ENCODE measurements at regions not wholly inside any gene's neighbourhood (a gene's known extent, or its start where the extent isn't known, plus 50 kb on each side); places are given as distances from the start of the nearest gene placed in this dataset.

- Mint-ChIP-seq H3K36me3 (ENCODE audit: low read depth) (no peaks in the 10 kb centered on the region), H3K27me3 (peaks cover 7% of the 10 kb centered on the region), H3K4me3 (peak overlapping the region; percentile 21), H3K27ac (peak overlapping the region; percentile 61), H3K4me1 (peaks cover 12% of the 10 kb centered on the region)
- no peaks in the 10 kb centered on the region for H3K9me3 ChIP-seq (ENCODE audit: control insufficient read depth, low read length, poor library complexity, severe bottlenecking)
- ATAC-seq = no peak
- DNase-seq = no peak
Observed at GRCh38 chr4:54566608-54567007, 91.1 kb upstream of the KIT start.

GRCh38 chr4:54567327-54567726 lies 90.4 kb upstream of the KIT start:
- ATAC-seq = no peak
- no peak overlapping the region for H3K4me3 Mint-ChIP-seq
- peaks cover 12% of the 10 kb centered on the region for H3K4me1 Mint-ChIP-seq

DNA sequence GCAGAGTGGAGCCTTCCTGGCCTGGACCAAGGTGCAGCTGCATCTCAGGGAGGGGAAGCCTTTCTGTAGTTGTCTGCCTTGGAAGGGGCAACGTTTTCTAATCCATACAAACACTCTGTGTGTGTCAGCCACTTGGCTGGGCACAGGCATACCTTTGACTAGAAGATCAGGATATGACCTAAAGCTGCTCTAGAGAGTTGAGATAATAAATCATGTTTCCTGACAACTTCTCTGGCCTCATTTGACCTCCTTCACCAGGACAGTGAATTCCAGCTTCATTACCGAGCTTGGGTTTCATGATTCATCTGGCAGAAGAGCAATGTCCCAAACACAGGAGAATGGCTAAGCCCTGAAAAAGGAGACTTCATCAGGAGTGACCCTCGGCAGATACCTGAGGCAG lies 89.6 kb upstream of the KIT start:
- Mint-ChIP-seq H3K4me3 (no peak overlapping the region), H3K36me3 (ENCODE audit: low read depth) (no peaks in the 10 kb centered on the region), H3K4me1 (peaks cover 12% of the 10 kb centered on the region), H3K27me3 (peaks cover 8% of the 10 kb centered on the region), H3K27ac (no peak overlapping the region)
- H3K9me3 ChIP-seq (ENCODE audit: control insufficient read depth, low read length, poor library complexity, severe bottlenecking) = no peaks in the 10 kb centered on the region
- DNase-seq = no peak
- no peak for ATAC-seq

More at GRCh38 chr4:54567327-54567726, 90.4 kb upstream of the KIT start:
- peak overlapping the region; percentile 61 for H3K27ac Mint-ChIP-seq
- no peaks in the 10 kb centered on the region for H3K36me3 Mint-ChIP-seq (ENCODE audit: low read depth)
- DNase-seq = no peak
- H3K9me3 ChIP-seq (ENCODE audit: control insufficient read depth, low read length, poor library complexity, severe bottlenecking) = no peaks in the 10 kb centered on the region
- peaks cover 8% of the 10 kb centered on the region for H3K27me3 Mint-ChIP-seq

- ATAC-seq (no peak), DNase-seq (no peak)
- Mint-ChIP-seq H3K27ac (no peak overlapping the region), H3K4me3 (no peak overlapping the region), H3K27me3 (peaks cover 8% of the 10 kb centered on the region), H3K36me3 (ENCODE audit: low read depth) (no peaks in the 10 kb centered on the region), H3K4me1 (peaks cover 12% of the 10 kb centered on the region)
- no peaks in the 10 kb centered on the region for H3K9me3 ChIP-seq (ENCODE audit: control insufficient read depth, low read length, poor library complexity, severe bottlenecking)
Observed at GRCh38 chr4:54570822-54571221, 86.9 kb upstream of the KIT start.

DNA sequence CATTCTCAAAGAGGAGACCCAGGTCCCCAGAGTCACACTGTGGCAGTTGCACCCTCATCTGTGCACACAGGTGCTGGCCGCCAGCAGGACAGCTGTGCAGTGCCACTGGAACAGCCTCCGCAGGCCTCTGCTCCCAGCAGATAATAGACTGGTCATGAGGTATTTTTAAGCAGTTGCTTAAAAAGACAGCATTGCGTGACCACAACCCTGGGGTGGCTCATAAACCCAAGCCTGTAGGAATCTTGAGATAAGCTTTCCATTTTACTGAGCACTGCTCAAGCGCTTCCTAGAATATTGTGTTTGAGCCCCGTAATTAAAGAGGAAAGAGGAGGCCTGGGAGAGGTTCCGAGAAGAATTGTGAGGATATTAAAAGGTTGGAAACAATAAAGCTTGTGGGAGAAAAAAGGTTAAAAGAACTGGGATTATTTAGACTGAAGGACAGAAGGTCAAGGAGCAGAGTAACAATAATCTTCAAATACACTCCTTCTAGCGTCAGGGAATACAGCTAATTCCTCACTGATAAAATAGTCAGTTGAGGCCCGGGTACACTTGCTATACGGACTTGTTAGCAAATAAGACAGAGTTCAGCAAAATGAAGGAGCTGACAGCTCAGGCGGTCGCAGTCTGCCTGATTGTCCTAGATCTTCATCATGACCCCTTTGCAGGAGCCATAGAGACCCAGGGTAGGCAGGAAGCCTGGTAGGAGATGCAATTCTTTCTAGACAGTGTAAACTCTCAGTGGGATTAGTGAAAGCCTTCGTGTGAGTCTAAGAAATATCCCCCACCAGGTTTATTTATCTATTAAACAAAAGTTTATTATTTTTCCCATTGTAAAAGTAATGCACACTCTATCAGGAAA lies 86.2 kb upstream of the KIT start:
- peaks cover 6% of the 10 kb centered on the region for H3K4me1 Mint-ChIP-seq
- H3K9me3 ChIP-seq (ENCODE audit: control insufficient read depth, low read length, poor library complexity, severe bottlenecking) = no peaks in the 10 kb centered on the region
- DNase-seq (no peak), ATAC-seq (no peak)
- no peaks in the 10 kb centered on the region for H3K36me3 Mint-ChIP-seq (ENCODE audit: low read depth)
- H3K4me3 Mint-ChIP-seq = no peak overlapping the region
- no peak overlapping the region for H3K27ac Mint-ChIP-seq
- H3K27me3 Mint-ChIP-seq = peaks cover 8% of the 10 kb centered on the region

- H3K27ac Mint-ChIP-seq = no peak overlapping the region
- DNase-seq (no peak), ATAC-seq (no peak)
Observed at GRCh38 chr4:54572152-54572542, 85.6 kb upstream of the KIT start.

GRCh38 chr4:54574500-54574899 lies 83.3 kb upstream of the KIT start:
- Mint-ChIP-seq H3K4me1 (no peaks in the 10 kb centered on the region), H3K27ac (no peak overlapping the region), H3K4me3 (no peak overlapping the region), H3K36me3 (ENCODE audit: low read depth) (no peaks in the 10 kb centered on the region), H3K27me3 (peaks cover 13% of the 10 kb centered on the region)
- ATAC-seq (no peak), DNase-seq (no peak)
- H3K9me3 ChIP-seq (ENCODE audit: control insufficient read depth, low read length, poor library complexity, severe bottlenecking) = no peaks in the 10 kb centered on the region

More at GRCh38 chr4:54572152-54572542, 85.6 kb upstream of the KIT start:
- peaks cover 2% of the 10 kb centered on the region for H3K4me1 Mint-ChIP-seq
- peaks cover 8% of the 10 kb centered on the region for H3K27me3 Mint-ChIP-seq
- H3K4me3 Mint-ChIP-seq = no peak overlapping the region
- no peaks in the 10 kb centered on the region for H3K36me3 Mint-ChIP-seq (ENCODE audit: low read depth)
- H3K9me3 ChIP-seq (ENCODE audit: control insufficient read depth, low read length, poor library complexity, severe bottlenecking) = no peaks in the 10 kb centered on the region

GRCh38 chr4:54575919-54576318 lies 81.8 kb upstream of the KIT start:
- no peaks in the 10 kb centered on the region for H3K4me1 Mint-ChIP-seq
- no peak overlapping the region for H3K4me3 Mint-ChIP-seq
- peaks cover 13% of the 10 kb centered on the region for H3K27me3 Mint-ChIP-seq
- no peak for ATAC-seq
- H3K27ac Mint-ChIP-seq = no peak overlapping the region
- no peaks in the 10 kb centered on the region for H3K9me3 ChIP-seq (ENCODE audit: control insufficient read depth, low read length, poor library complexity, severe bottlenecking)
- no peaks in the 10 kb centered on the region for H3K36me3 Mint-ChIP-seq (ENCODE audit: low read depth)
- no peak for DNase-seq

- H3K4me3 Mint-ChIP-seq = no peak overlapping the region
- DNase-seq (no peak), ATAC-seq (no peak)
- H3K27me3 Mint-ChIP-seq = peaks cover 30% of the 10 kb centered on the region
- no peaks in the 10 kb centered on the region for H3K36me3 Mint-ChIP-seq (ENCODE audit: low read depth)
- H3K9me3 ChIP-seq (ENCODE audit: control insufficient read depth, low read length, poor library complexity, severe bottlenecking) = no peaks in the 10 kb centered on the region
- no peaks in the 10 kb centered on the region for H3K4me1 Mint-ChIP-seq
- no peak overlapping the region for H3K27ac Mint-ChIP-seq
Observed at GRCh38 chr4:54581807-54582206, 76.0 kb upstream of the KIT start.

DNA sequence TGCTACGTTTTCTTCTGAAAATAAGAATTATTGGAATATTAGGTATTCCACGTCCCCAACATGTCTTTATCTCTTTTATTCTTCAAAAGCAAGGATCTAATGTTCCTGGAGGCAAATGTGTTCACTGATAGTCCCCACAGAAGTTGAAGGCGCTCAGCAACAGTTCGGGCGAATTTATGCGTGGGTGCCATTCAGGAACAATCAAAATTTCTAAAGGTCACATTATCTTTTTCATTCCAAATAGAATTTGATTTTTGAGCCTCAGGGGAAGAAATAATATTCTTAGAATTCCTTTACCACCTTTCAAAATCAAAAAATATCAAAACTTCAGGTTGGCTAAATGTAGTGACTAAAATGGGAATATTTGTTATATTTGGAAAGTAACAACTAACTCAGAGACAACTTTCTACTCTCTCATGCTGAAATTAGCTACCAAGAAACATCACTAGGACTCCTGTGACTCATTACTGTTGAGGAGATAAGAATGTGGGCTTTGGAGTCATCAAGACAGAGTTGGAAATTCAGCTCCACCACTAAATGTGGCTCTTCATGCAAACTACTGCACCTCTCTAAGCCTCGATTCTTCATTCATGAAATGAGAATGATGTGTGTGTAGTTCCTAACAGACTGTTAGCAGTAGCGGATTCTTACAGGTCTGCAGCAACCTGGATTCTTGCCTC lies 72.3 kb upstream of the KIT start:
- ATAC-seq (no peak), DNase-seq (no peak)
- Mint-ChIP-seq H3K4me3 (no peak overlapping the region), H3K27ac (no peak overlapping the region), H3K27me3 (peaks cover 30% of the 10 kb centered on the region), H3K4me1 (no peaks in the 10 kb centered on the region), H3K36me3 (ENCODE audit: low read depth) (no peaks in the 10 kb centered on the region)
- H3K9me3 ChIP-seq (ENCODE audit: control insufficient read depth, low read length, poor library complexity, severe bottlenecking) = no peaks in the 10 kb centered on the region

DNA sequence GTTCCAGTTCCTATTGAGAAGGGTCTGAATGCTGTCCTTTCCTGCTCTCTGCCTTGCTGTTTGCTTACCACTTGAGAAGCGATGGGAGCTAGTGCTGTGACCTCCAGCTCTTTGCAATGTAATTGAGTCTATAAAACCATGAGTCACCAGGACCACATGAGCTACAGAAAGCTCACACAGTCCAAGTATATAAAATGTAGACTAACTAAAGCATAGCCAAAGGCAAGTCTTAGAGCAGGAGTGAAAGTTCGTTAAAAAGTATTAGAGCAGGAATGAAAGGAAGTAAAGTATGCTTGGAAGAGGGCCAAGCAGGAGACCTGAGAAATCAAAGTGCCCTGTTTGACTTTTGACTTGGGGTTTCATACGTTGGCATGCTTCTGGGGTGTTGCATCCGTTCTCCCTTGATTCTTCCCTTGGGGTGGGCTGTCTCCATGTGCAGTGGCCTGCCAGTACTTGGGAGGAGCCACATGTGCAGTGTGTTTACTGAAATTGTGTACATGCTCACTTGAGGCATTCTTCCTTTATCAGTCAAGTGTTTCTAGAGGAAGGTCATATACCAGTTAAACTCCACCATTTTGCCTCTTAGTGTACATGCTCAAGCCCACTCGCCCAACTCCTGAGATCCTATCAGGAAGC lies 71.3 kb upstream of the KIT start:
- Mint-ChIP-seq H3K27ac (no peak overlapping the region), H3K4me1 (no peaks in the 10 kb centered on the region)
- ATAC-seq = no peak

DNA sequence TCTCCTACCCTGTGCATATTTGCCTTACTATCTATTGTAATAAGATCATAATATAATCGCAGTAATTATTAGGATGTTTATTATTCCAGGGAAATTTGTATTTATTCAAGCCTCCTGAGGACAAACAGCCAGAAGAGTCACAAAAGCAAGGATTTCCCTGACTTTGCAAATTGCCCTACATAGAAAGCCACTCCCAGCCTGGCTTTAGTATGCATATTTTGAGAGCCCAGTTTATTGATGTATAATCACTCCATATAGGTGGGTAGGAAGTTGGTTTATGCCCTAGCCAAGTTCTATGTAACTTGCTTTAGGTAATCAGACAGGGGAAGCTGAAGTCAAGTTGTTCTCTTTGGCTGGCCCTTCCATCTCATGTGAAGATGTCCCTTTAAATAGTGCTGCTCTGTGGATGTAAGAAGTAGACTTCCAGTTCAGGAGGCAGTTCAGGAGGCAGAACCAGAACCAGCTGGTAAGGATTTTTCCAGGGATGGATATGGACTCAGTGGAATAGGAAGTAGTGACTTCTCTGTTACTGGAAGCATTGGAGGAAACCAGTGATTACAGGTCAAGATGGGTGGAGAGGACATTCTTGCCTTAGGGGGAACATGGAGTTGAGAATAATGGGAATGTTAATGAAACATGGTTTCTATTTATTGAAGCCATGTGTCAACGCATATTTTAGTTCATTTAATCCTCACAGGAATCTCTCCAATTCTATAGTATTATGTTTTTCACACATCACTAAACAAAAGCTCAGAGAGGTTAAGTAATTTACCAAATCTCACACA lies 70.5 kb upstream of the KIT start:
- DNase-seq = no peak
- no peaks in the 10 kb centered on the region for H3K9me3 ChIP-seq (ENCODE audit: control insufficient read depth, low read length, poor library complexity, severe bottlenecking)
- no peak for ATAC-seq
- H3K36me3 Mint-ChIP-seq (ENCODE audit: low read depth) = no peaks in the 10 kb centered on the region
- H3K27ac Mint-ChIP-seq = no peak overlapping the region
- H3K4me1 Mint-ChIP-seq = peaks cover 2% of the 10 kb centered on the region
- H3K27me3 Mint-ChIP-seq = peaks cover 38% of the 10 kb centered on the region
- H3K4me3 Mint-ChIP-seq = no peak overlapping the region

More for the DNA sequence above, 71.3 kb upstream of the KIT start:
- H3K4me3 Mint-ChIP-seq = no peak overlapping the region
- no peaks in the 10 kb centered on the region for H3K9me3 ChIP-seq (ENCODE audit: control insufficient read depth, low read length, poor library complexity, severe bottlenecking)
- no peaks in the 10 kb centered on the region for H3K36me3 Mint-ChIP-seq (ENCODE audit: low read depth)
- DNase-seq = no peak
- H3K27me3 Mint-ChIP-seq = peaks cover 38% of the 10 kb centered on the region

GRCh38 chr4:54588404-54588803 lies 69.4 kb upstream of the KIT start:
- Mint-ChIP-seq H3K27ac (no peak overlapping the region), H3K27me3 (peaks cover 36% of the 10 kb centered on the region), H3K4me1 (peaks cover 2% of the 10 kb centered on the region), H3K36me3 (ENCODE audit: low read depth) (no peaks in the 10 kb centered on the region), H3K4me3 (no peak overlapping the region)
- no peaks in the 10 kb centered on the region for H3K9me3 ChIP-seq (ENCODE audit: control insufficient read depth, low read length, poor library complexity, severe bottlenecking)
- DNase-seq (no peak), ATAC-seq (no peak)

Measured in T-helper 17 cell (primary cell).